ENCODE measurements at regions not wholly inside any gene's neighbourhood (a gene's known extent, or its start where the extent isn't known, plus 50 kb on each side); places are given as distances from the start of the nearest gene placed in this dataset.

DNA sequence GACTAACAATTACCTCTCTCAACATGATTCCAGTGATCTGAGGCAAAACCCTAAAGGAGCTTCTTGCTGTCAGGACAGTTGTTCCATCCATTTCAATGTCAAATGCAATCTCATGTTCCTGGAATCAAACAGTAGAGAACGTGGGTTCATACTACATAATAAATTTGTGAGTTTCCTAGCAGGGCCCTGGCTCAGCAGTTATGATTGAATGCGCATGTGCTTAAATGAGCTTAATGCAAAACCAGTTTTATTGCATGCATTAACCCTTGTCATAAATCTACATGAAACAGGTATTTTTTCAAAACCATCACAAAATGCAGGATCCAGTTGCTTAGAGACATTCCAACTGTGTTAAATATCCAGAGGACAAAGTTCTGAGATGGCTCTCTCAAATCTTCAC, 225.4 kb upstream of the TMEM72 start:
- DNase-seq, result no peak

DNA sequence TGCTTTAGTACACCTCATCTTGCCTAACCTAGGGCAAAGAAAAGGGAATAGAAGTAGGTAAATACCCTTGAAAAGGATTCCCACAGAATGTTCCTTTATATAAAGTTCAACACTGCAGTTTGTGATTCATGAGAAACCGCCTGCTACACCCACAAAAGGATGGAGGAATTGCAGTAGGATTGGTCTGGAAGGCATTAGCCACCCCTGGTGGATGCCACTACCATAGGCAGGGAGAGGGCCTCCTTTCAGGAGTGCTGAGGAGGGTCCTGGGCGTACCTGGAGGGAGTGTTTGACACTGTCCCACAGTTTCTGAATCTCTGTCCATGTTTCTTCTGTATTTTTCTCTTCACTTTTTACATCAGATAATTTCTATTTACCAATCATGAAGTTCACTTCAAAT, 221.8 kb upstream of the TMEM72 start:
- no peak for DNase-seq

DNA sequence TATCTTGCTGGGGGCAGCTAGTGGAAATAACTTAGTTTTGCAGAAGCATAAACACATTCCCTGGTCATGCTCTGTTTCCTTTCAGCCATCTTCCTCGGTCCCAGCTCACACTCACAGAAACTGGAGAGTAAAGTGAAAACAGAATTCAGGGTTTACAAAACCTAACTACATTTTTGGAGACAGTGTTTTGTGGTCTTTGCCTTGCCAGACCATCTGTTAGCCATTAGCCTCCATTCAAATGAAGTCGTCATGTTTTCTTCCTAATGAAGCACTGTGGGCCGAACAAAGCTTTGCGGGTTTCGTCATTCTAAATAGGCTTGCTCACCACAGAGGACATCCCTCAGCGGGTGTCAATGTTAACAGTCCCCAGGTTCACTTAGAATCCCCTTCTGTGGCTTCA, 214.6 kb upstream of the TMEM72 start:
- DNase-seq, result peak; percentile 90

DNA sequence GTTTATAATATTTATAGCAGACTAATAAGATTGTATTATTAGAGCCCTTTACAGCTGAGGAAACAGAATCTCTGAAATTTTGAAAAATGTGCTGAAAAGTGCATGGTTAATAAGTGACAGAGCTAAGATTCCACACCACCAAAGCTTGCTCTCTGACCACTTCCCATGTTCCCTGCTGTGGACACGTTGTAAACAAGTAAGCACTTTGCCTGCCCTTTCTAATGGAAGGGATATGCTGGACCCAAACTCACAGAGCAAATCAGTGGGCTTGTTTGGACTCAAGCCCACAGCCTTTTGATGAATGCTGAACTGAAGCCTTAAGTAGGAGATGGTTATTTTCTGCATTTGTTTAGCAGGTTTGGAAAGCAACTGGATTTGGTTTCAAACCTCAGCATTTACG, 214.0 kb upstream of the TMEM72 start:
- DNase-seq, result peak; percentile 45

DNA sequence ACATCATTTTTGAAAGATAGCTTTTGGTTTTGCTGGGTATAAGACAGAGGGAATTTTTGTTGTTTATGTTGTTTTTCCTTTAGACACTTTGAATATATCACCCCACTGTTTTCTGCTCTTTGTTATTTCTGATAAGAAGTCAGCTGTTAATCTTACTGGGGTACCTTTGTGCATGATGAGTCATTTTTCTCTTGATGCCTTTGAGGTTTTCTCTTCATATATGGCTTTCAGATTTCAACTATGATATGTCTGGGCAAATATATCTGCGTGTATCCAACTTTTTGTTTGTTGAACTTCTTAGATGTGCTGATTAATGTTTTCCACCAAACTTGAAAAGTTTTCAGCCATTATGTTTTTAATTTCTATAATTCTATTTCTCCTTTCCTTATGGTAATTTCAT, 208.6 kb upstream of the TMEM72 start:
- no peak for DNase-seq

DNA sequence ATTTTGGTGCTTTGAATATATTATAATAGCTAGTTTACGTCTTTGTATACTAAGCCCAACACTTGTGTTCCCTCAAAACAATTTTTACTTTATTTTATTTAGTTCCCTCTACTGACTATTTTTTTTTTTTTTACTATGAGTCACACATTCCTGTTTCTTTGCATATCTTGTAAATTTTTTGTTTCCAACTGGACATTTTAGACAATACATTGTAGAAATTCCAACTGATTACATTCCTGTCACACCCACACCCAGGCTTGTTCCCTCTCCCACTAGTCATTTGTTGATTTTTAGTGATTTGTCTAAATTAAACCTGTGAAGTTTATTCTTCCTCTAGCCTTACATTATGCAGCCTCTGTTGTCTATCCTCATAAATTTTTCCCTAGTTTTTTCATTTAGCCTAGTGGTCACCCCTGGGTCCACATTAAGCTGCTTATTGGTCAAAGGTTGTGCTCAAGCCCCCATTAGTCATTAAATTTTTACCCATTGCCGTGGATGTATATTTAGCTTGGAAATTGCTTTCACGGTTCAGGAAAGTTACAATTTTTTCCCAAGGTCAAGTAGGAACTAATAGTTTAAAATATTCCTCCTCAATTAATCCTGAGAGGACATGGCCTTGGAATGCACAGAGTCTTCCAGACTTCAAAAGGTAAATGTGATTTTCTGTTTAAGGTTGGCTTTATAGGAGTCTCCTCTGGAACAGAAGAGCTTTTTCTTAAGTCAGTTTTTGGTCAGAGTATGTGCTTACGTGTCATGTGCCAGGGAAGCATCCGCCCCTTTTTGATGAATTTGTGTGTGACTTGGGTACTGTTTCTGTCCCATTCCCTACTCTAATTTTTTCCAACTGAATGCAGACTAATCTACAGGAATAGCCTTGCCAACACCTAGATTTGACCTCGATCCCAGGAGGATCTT, 207.6 kb upstream of the TMEM72 start:
- DNase-seq, result no peak

DNA sequence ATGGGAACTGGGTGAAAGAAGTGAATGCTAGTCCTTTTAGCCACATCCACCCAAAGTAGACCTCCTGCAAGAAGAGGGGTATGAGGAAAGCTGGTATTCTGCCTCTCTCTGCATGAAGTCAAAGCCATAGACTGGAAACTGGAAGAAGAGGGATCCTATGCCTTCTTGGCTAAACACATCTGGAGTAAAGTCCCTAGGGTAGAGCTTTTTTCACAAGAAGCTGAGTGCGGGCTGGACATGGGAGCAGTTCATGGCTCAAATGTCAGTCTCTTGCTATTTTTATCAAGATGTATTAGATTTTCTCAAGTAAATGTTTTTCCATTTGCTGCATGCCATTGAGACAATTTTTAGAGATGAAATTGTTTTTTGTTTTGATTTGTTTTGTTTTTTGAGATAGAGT, 206.5 kb upstream of the TMEM72 start:
- DNase-seq, result no peak

DNA sequence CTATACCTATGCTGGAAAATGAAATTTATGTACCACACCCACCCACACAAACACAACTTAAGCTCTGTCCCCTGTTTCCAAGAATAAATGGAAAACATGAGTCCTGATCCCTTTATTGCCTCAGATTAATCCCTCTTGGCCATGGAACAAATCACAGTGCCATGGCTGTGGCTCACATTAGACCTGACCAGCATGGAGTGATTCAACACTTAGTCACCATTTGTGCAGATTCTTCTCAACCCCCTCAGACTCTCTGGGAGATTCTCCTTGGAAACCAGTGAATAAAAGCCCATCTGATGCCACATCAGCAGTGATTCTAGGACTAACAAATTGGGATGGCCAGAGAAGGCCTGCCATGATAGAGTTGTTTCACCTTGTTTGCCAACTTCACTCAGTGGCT, 204.4 kb upstream of the TMEM72 start:
- no peak for DNase-seq

DNA sequence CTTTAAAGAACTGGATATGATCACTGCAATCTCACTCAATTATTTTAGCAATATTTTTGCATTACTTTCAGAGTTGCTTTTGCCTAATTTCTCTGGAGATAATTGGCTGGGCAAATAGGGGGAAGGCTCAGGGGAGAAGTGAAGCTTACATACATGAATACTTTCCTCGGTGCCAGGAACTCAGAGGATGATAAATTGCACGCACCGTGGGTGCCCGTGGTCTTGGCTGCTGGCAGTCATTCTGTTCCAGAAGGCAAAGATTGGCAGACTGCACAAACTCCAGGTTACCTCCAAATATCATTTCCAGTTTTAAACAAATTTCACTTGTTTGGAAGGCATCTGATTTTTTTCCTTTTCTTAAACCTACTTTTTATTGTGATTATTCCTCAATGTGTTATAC, 197.8 kb upstream of the TMEM72 start:
- DNase-seq, result no peak

DNA sequence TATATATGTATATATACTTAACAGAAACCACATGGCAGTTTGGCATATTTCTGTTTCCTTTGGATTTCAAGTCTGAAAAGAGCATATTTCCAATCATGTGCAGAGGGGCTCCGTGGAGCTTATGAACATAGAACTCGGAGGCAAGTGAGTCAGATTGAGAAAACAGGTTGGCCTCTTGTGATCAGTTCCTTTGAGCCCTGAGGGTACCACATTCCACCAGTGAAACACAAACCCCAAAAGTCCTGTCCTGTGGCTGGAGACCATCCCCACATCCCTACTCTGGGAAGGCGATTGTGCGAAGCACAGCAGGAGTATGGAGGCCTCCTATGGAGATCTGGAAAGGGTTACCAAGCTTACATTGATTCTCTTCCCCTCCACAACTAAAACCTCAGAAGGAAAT, 196.7 kb upstream of the TMEM72 start:
- no peak for DNase-seq

DNA sequence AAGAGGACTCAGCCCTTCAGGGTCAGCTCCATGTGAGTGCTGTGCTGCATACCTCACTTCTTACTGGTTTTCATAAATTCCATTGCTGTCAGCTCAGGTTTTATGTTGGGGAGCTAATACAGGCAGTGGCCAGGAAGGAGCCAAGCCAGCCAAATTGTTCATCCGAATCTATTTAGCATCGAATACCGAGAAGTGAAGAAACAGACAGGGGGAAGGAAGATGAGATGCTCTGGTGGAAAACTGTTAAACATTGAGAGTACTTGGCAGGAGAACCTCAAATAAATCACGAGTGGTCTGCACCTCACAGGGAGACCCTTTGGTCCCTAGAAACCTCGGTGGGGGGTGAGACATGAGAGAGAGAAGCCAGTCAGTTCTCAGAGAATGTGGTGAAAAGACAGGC, 196.0 kb upstream of the TMEM72 start:
- no peak for DNase-seq

DNA sequence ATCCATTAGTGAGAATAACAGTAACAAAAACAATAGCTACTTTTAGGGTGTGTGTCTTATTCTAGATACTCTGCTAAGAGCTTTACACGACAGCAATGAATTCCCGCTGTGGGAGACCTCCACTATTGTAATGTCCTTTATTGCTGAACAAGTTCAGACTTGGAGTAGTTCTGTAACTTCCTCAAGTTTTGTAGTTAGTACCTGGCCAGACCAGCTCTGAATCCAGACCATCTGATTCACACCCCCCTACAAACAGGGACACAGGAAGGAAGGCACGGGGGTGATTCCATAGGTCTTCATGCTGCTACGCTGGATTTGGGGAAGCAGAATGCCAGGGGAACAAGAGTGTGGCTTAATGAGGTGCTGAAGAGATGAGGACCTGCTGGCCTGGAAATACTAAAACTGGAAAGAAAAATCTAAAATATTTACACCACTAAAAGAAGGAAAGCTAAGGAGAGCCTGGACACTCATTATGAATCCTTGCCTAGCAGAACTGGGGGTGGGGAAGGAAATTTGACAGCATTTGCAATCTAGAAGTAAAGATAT, 194.6 kb upstream of the TMEM72 start:
- DNase-seq, result no peak

DNA sequence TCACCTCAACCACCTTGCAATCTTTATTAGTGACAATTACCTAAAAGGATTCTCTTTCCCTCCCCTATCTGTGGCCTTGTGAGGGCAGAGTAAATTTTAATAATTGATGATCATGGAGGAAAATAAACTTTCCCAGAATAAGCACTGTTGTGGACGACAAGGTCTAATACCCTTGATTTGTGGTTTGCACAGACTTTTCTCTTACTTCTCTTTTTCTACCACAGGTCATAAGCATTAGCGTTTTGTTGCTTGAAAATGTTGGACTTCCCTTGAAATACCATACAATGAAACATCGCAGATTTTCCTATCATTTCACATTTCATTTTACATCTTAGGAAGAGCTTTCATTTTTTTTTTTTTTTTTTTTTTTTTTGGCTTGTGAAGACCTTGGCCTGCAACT, 188.1 kb upstream of the TMEM72 start:
- no peak for DNase-seq

DNA sequence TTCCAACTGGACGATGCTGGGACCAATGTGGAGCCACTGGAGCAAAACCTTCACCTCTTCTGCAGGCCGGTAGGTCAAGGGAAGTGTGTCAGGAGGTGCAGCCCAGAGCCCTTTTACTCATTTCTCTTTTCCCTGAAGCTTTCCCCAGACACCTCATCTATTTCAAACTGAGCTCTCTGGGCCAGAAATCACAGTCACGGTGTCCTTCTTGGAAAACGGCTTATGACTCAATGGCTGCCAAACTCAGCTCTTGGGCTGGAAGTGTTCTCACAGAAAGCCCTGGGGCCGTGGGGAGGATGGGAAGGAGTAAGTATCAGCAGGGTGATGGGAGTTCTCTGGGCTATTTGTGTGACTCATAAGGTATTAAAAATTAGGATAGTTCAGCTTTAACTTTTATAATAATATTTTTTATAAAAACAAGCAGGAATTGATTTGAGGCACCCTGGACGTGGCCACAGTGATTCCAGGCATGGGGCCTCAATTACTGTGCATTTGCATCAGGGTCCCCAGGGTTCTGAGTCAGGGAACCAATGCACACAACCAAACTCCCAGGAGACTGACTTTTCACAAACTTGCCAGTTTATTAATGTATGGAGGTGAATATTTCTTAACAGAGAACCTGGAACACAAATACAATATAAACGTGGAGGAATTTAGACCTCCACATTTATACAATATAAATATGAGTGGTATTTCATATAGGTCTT, 187.4 kb upstream of the TMEM72 start:
- no peak for DNase-seq

DNA sequence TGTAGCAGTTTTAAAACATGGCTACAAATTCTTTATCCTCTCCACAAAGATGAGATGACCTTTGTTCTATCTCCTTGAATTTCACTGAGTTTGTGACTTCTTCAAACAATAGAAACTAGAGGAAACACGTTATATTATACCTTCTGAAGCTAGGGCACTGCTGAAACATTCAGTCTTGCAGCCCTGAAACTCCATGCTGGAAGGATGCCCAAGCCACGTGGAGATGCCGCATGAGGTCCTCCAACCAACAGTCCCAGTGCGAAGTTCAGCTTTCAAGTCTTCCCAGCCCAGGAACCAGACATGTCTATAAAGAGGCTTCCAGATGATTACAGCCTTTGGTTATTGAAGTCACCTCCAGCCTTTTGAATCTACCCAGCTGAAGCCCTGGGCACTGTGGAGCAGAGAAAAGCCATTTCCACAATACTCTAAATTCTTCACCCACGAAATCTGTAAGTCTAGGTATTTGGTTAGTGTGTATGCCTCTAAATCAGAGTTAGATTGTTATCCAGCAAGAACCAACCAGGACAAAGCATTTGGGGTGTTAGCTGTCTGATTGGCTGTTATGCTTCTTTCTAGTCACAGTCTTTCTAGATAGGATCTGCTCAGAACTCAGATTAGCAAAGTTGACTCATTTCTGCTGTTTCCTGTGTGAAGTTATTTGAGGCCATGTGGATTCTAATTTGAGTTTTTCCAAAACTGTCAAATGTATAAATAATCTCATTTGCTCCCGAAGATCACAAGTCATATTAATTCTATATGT, 186.5 kb upstream of the TMEM72 start:
- DNase-seq, result no peak

DNA sequence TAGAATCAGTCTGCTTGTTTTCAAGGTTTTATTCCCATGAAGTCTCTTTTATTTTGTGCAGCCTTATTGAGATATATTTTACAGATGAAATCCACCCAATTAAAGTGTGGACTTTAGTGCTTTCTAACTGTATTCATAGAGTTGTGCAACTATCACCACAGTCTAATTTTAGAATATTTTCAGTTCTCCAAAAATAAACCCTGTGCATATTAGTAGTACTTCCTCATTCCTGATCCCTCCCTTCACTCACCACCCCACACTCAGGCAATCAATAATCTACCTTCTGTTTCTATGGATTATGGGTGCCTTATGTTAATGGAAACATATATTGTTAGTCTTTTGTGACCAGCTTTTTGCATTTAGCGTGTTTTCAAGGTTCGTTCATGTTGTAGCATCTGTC, 185.7 kb upstream of the TMEM72 start:
- no peak for DNase-seq

DNA sequence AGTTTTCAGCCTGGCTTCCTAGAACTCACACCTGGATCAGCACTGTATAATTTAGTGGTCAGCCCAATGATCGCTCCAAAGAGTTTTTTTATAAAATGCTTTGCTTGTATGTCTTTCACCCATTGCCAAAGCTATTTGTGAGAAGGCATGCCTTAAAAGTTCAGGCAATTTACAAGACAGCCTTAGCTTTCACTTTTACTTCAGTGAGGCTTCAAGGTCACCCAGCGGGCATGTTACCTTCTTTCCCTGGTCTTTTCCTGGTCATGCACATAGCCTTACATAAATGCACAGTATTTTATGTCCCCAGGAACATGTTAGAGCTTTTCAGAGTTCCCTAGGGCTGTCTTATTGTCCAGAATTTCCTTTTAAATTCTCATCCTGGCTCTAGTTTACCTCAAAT, 179.9 kb upstream of the TMEM72 start:
- DNase-seq, result no peak

DNA sequence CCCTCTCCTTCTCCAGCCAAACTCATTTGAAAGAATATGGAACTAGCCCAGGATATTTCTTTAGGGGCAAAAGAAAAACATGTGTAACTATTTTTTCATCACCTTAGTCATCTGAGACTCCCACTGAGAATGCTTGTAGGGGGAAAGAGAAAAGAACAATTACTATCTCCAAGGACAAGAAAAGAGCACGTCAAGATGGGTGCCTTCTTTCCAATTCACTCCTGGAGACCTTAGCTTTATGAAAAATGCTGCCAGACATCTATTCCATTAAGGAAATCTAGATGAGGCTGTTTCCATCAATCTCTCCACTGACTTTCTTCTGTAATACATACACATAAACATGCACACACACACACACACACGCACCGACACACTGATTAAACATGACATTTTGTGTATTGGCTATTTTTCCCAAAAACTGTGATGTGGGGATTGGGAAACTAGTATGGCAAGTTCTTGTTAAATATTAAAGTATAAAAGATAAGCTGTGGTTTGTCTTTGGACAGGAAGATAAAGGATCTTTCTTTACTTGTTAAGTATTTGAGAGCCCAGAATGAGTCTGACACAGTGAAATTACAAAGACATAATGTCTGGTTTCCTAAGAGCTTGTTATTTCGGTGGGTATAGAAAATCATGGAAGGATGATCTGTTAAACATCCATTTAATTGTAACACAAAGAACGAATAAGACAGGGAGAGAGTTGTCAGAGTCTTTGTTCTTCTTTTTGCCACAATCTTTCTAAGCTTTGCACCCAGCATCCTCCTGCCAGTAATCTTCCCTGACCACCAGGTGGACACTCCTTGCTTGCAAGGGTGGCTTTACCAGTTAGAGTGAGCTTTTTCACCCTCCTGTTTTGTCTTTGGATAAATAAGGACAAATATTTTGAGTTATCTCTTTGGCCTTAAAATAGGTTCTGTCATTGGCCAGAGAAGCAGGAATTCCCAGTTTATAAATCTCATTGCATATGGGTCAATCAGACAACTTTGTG, 177.3 kb upstream of the TMEM72 start:
- peak; percentile 55 for DNase-seq

DNA sequence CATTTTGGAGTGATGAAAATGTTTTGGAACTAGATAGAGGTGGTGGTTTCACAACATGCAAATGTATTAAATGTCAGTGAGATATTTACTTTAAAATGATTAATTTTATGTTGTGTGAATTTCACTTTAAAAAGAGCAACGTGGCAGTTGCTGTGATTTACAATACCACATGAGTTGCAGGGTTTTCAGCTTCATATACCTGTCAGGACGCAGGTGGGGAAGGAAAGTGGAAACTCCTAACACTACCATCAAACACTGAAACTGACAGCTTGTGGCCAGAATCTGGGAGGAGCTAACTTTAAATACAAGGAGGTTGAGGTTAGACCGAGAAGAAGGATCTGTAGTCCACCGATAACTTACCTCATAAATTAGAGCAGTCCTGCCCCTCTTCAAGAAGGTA, 168.9 kb upstream of the TMEM72 start:
- DNase-seq, result no peak

DNA sequence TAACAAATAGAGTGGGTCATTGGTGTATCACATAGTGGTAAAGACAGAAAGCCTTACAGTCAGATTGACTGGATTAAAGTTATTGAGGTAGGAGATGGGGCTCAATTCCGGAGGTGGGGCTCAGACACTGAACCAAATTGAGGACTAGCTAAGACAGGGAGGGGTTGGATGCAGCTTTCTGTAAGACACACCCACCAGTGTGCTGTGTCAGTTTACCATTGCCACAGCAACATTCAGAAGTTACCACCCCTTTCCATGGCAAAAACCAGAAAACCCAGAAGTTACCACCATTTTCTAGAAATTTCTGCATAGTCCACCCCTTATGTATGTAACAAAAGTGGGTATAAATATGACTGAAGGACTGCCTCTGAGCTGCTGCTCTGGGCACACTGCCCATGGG, 167.6 kb upstream of the TMEM72 start:
- no peak for DNase-seq

DNA sequence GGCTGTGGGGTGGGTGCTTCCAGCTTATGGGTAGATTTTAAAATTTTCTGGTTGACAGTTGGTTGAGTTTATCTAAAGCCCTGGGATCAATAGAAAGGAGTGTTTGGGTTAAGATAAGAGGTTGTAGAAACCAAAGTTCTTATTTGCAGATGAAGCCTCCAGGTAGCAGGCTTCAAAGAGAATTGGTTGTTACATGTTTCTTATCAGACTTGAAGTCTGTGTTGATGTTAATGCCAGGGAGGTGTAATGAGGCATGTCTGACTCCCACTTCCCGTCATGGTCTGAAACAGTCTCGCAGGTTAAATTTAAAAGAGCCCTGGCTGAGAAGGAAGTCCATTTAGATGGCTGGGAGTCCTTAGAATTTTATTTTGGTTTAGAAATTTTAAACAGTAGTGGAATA, 165.2 kb upstream of the TMEM72 start:
- DNase-seq, result no peak
